Occipital lobe (tissue), 1 donor: ENCODE measurements at regions not wholly inside any gene's neighbourhood (a gene's known extent, or its start where the extent isn't known, plus 50 kb on each side); places are given as distances from the start of the nearest gene placed in this dataset.

Source experiments
- DNase-seq: peaks from one replicate; lab custom pipeline; 2025; lab: John Stamatoyannopoulos, UW

GRCh38 chr13:107477772-107478379, 737.5 kb downstream of the LIG4 start:
- DNase-seq: no peak

- no peak for DNase-seq
Observed at GRCh38 chr13:107475753-107476453, 739.4 kb downstream of the LIG4 start.

DNA sequence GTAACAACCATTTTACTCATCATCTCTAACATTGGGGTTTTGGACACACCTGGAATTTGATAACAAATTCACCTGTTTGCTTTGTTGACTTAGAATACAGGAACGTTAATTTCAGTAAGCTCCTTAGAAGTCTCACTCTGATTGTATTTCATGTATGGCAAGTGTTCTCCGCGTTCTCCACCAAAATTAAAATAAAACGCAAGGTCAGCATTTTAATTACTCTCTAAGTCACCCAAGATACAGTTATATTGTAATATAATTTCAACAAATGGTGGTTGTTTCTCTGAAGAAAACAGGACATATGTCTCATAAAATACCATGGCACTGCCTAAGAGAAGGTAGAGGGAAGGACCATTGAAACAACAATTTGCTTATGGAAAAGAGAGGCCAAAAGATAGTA, 742.1 kb downstream of the LIG4 start:
- DNase-seq: no peak

GRCh38 chr13:107466326-107467099, 748.8 kb downstream of the LIG4 start:
- no peak for DNase-seq

DNA sequence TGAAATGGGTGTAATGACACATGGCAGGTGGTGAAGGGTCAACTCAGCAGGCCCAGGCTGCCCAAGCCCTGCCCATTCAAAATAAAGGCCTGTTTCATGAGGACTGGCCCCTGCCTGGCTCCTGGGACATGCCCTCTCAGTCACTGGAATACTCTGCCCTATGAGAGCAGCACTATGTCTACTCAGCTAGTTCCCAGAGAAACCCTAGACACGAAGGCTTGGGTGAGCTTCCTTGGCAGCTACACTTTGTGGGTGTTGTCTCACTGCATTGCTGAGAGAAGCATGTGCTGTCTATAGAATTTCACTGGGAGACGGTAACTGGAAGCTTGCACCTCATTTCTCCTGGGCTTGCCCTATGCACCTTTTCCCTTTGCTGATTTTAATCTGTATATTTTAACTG, 752.8 kb downstream of the LIG4 start:
- DNase-seq: no peak

DNA sequence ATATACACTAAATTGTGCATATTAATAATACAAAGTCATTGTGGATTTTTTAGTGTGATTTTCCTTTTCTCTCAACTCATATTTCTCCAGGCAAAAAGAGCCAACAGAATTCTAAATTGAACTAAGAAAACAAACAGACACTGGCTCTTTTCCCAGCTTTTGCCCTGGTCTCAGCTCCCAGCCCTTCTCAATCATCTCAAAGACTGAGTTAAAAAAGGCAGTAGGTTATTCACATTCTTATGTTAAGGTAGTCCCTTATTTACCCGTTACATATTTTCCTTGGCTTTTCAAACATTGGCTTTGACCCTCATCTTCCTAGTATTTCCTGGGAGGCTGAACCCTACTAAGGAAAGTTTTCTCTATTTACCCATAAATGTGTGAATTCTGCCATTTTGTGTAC, 753.6 kb downstream of the LIG4 start:
- DNase-seq: no peak

GRCh38 chr13:107459430-107459829, 755.9 kb downstream of the LIG4 start:
- DNase-seq: no peak

GRCh38 chr13:107458269-107458668, 757.1 kb downstream of the LIG4 start:
- no peak for DNase-seq

DNA sequence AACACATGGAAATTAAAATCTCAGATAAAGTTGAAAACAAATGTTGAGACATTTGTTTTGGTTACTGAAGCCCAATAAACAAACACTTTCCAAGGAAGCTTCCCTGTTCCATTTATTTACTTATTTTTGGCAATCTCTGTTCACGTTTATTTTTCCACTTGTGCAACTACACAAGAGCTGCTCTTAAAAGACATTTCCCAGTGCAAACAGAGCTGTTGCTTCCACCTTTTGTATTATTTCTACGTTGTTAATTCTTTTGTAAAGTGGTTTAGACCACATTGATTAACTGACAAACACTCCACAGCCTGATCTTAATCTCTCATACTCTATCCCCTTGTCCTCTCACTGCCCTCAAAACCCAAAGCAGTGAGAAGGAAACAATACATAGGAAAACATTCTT, 757.6 kb downstream of the LIG4 start:
- DNase-seq: no peak

DNA sequence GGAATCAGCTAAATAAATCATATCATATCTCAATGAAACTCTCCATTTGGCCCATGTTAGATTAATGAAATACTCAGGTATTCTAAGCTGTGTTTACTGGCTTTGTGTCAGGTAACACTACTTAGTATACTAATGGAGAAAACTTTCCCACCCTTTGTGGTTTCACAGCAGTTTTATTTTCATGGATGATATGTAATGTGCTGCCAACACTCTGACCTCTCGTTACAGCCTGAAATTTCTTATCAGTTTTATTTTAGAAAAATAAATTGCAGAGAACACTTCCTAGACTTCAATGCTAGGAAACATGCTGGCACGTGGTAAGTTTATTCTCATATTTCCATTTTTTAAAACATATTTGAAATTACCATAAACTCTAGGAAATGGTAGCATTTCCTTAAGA, 758.9 kb downstream of the LIG4 start:
- no peak for DNase-seq

GRCh38 chr13:107452833-107453232, 762.5 kb downstream of the LIG4 start:
- no peak for DNase-seq

DNA sequence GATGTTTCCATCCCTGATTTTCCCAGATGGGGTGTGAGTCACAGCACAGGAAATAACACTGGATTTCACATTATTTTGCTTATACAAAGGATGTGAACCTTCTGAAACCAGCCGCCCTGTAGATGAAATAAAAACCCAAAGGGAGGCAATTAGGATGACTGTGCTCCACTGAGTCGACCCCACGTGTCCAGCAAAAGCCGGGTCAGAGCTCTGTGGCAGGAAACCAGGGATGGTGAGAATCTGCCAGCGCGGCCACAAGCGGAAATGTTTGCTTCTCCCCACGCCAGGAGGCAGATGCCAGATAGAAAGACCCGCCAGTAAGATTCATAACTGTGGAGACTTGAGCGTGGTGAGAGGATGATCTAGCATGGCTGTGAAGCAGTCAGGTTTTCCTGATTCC, 764.4 kb downstream of the LIG4 start:
- peak; percentile 16 for DNase-seq

- no peak for DNase-seq
Observed at GRCh38 chr13:107450431-107450830, 764.9 kb downstream of the LIG4 start.

DNA sequence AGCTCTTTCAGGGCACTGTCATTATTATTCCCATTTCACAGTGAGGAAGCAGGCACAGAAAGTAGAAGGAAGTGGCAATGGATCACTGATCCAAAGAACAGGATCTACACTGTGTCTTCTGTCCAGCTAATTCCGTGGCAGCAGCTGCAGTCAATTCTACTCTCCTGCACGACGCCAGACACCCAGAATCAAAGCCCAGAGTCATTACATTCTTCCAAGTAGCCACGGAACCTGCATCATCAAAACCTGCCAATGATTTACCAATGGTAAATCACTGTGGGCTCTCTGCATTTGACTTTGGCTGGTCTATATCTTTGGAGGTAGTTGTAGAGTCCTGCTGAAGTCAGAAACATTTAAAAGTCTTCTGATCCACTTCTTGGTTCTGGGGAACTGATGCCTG, 767.7 kb downstream of the LIG4 start:
- DNase-seq: no peak

DNA sequence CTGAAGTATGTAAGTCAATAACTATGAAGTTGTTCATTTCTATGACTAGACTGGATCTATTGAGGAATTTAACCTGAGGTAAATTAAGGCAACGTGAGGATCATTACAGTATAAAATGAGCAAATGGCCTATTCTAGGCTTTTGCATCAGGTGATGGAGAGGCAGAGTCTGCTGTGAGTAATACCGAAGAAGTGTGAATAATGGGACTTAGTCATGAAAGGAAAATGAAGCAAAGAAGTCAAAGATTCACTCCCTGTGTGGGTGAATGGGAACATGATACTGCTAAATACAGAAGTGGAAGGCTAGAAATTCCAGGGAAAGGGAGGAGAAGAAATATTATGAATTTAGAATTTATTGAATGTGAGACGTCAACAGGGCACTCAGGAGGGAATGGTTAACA, 774.1 kb downstream of the LIG4 start:
- DNase-seq: no peak

DNA sequence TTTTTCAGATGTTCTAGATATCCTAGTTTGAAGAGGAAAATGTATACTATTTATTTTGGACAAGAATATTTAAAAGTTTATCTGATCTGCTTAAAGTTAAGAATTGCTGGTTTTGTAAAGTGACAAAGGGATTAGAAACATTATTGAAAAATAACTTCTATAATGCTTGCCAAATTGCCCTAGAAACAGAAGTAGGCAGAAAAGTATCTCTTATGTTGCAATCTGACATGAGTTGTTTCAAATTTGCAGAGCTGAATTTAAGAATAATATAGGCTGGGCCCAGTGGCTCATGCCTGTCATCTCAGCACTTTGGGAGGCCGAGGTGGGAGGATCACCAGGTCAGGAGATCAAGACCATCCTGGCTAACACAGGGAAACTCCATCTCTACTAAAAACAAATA, 777.1 kb downstream of the LIG4 start:
- no peak for DNase-seq

DNA sequence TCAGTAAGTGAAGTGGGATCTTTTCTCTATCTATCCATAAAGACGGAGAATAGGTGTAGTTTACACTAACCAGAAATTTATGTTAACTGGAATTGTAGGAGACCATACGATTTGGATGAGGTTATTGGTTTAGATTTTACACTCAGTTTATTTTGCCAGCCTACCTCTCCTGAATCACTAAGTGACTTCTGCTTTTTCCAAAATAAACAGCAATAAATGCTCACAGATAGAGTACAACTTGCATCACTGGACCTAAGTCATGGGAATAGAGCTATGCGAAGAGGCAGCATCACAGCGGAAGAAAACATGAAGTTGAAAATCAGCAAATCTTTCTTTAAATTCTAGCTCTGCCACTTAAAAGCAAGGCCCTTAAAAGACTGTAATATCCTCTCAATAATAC, 781.0 kb downstream of the LIG4 start:
- DNase-seq: no peak

- DNase-seq: no peak
Observed at GRCh38 chr13:107427536-107427935, 787.8 kb downstream of the LIG4 start.

- DNase-seq: no peak
Observed at GRCh38 chr13:107422421-107422820, 792.9 kb downstream of the LIG4 start.

DNA sequence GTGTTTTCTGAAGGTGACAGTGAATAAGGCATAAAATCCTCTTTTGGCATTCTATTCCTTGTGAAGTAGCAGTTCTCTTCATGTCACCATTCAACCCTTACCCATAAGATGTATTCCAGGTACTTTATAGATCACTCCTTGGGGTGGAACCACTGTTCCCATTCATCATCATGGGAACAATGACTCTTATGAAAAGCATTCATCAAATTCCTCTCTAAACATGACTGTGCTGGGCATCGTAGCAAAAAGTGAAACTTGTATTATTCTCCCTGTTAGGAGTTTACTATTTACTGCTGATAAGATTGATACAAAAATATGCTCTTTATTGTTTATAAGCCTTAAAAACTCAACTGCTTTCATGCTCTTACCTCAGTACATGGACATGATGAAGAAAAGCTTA, 793.4 kb downstream of the LIG4 start:
- no peak for DNase-seq

GRCh38 chr13:107421028-107421427, 794.3 kb downstream of the LIG4 start:
- DNase-seq: no peak

GRCh38 chr13:107413005-107413404, 802.3 kb downstream of the LIG4 start:
- no peak for DNase-seq

GRCh38 chr13:107407074-107407473, 808.3 kb downstream of the LIG4 start:
- DNase-seq: no peak
